ENCODE measurements at regions not wholly inside any gene's neighbourhood (a gene's known extent, or its start where the extent isn't known, plus 50 kb on each side); places are given as distances from the start of the nearest gene placed in this dataset.

- no peak for DNase-seq
Observed at GRCh38 chr10:123604506-123604905, 61.6 kb upstream of the GPR26 start.

- no peak for DNase-seq
Observed at GRCh38 chr10:123606006-123606405, 60.1 kb upstream of the GPR26 start.

GRCh38 chr10:123606955-123607354 lies 59.2 kb upstream of the GPR26 start:
- no peak for DNase-seq

- no peak for DNase-seq
Observed at GRCh38 chr10:123607386-123607785, 58.8 kb upstream of the GPR26 start.

- DNase-seq = no peak
Observed at GRCh38 chr10:123608047-123608446, 58.1 kb upstream of the GPR26 start.

GRCh38 chr10:123611243-123611642 lies 54.9 kb upstream of the GPR26 start:
- no peak for DNase-seq

GRCh38 chr10:123611876-123612275 lies 54.3 kb upstream of the GPR26 start:
- DNase-seq = no peak

- no peak for DNase-seq
Observed at GRCh38 chr10:123613346-123613850, 52.8 kb upstream of the GPR26 start.

- peak; percentile 74 for DNase-seq
Observed at GRCh38 chr10:123614888-123615287, 51.3 kb upstream of the GPR26 start.
